Erythroblast (primary cell): ENCODE measurements at regions not wholly inside any gene's neighbourhood (a gene's known extent, or its start where the extent isn't known, plus 50 kb on each side); places are given as distances from the start of the nearest gene placed in this dataset.

Experiments
- GATA1 ChIP-seq: IDR thresholded peaks from 2 replicates; pipeline ENCODE4 v1.6.1; 2011; ENCODE audit warnings: low read depth, mild to moderate bottlenecking, control low read depth, low read length, moderate library complexity
- POLR2A ChIP-seq: IDR thresholded peaks from 2 replicates; pipeline ENCODE4 v1.6.1; 2011; ENCODE audit warnings: mild to moderate bottlenecking, low read length

GRCh38 chr21:16755061-16755460 is 757.8 kb upstream of the CXADR start:
- TF ChIP-seq POLR2A (no peak), GATA1 (no peak)
